ENCODE measurements at regions not wholly inside any gene's neighbourhood (a gene's known extent, or its start where the extent isn't known, plus 50 kb on each side); places are given as distances from the start of the nearest gene placed in this dataset.

DNA sequence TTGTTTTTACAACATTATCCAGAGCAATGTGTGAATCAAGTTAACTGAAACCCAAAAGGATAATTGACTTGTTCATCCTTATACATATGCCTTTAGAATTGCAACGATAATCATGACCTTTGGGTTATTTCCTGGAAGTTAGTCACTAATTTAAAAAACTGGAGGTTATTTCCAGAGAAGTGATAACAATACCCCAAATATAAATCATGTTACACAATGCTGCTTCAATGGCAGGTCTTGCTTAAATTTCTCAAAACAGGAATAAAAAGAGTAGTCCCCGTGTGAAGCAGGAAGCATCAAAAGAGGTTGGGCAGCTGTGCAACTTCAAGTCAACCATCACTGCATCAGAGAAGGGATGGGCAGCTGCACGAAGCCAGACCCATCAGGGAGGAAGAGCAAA lies 134.4 kb downstream of the EFNB2 start:
- Histone ChIP-seq H3K9me3 (no peaks in the 10 kb centered on the region), H3K4me3 (no peak overlapping the region), H3K4me1 (no peaks in the 10 kb centered on the region), H3K27me3 (no peaks in the 10 kb centered on the region), H3K36me3 (replicated peaks in 1 of 2; ENCODE audit: insufficient read depth in 1 of 2, low read depth in 2 of 2) (no peaks in the 10 kb centered on the region), H3K27ac (no peak overlapping the region)
- intact Hi-C loops (cut with DNase I), result no loop called here
- DNase-seq (no peak), ATAC-seq (no peak)
- 42 to 52% methylated on average over 3 of the region's 3 CpGs for WGBS, 2 donors
- TF ChIP-seq POLR2A (IDR thresholded peaks at IDR 0.05) (no peak), CTCF (IDR thresholded peaks at IDR 0.05) (no peak)

DNA sequence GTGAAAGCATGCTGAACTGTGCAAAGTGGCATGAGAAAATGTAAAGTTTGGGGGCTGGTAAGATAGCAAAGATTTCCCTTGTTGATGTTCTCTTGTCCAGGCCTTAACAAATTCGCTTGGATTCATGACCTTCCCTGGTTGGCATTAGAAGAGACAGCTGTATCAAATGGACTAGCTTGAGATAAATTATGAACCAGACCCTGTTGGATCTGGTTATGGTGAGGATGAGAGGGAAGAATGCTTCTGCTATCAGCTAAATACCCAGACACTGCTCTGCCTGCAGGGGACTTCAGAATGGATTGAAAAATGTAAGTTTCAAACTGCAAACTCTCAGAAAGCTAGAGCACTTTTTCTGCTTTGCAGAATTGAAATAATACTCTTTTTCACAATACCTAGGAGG lies 135.2 kb downstream of the EFNB2 start:
- Histone ChIP-seq H3K27ac (no peak overlapping the region), H3K4me1 (no peaks in the 10 kb centered on the region), H3K4me3 (no peak overlapping the region), H3K27me3 (no peaks in the 10 kb centered on the region), H3K9me3 (no peaks in the 10 kb centered on the region), H3K36me3 (replicated peaks in 1 of 2; ENCODE audit: insufficient read depth in 1 of 2, low read depth in 2 of 2) (no peaks in the 10 kb centered on the region)
- WGBS, 2 donors, result 35 to 57% methylated on average over 1 of the region's 1 CpG
- intact Hi-C loops (cut with DNase I), result no loop called here
- TF ChIP-seq CTCF (IDR thresholded peaks at IDR 0.05) (no peak), POLR2A (IDR thresholded peaks at IDR 0.05) (no peak)
- no peak for DNase-seq
- ATAC-seq, result no peak

- TF ChIP-seq CTCF (IDR thresholded peaks at IDR 0.05) (no peak), POLR2A (IDR thresholded peaks at IDR 0.05) (no peak)
- intact Hi-C loops (cut with DNase I), result no loop called here
- Histone ChIP-seq H3K4me3 (no peak overlapping the region), H3K4me1 (no peaks in the 10 kb centered on the region), H3K9me3 (no peaks in the 10 kb centered on the region), H3K27me3 (no peaks in the 10 kb centered on the region), H3K27ac (no peak overlapping the region), H3K36me3 (replicated peaks in 1 of 2; ENCODE audit: insufficient read depth in 1 of 2, low read depth in 2 of 2) (no peaks in the 10 kb centered on the region)
- WGBS, 2 donors, result 84 to 91% methylated on average over 1 of the region's 1 CpG
- DNase-seq, result no peak
- no peak for ATAC-seq
These were observed 137.2 kb downstream of the EFNB2 start for GRCh38 chr13:106398289-106398688.

- 50 to 53% methylated on average over 4 of the region's 4 CpGs for WGBS, 2 donors
- H3K9me3 ChIP-seq, result no peaks in the 10 kb centered on the region
- no peaks in the 10 kb centered on the region for H3K36me3 ChIP-seq (replicated peaks in 1 of 2; ENCODE audit: insufficient read depth in 1 of 2, low read depth in 2 of 2)
- TF ChIP-seq POLR2A (IDR thresholded peaks at IDR 0.05), result no peak
- TF ChIP-seq CTCF (IDR thresholded peaks at IDR 0.05), result no peak
- no peak overlapping the region for H3K27ac ChIP-seq
- H3K27me3 ChIP-seq, result no peaks in the 10 kb centered on the region
- no peaks in the 10 kb centered on the region for H3K4me1 ChIP-seq
- intact Hi-C loops (cut with DNase I), result no loop called here
- no peak overlapping the region for H3K4me3 ChIP-seq
- DNase-seq, result no peak
- ATAC-seq, result no peak
These were observed 141.7 kb downstream of the EFNB2 start for GRCh38 chr13:106393776-106394175.

DNA sequence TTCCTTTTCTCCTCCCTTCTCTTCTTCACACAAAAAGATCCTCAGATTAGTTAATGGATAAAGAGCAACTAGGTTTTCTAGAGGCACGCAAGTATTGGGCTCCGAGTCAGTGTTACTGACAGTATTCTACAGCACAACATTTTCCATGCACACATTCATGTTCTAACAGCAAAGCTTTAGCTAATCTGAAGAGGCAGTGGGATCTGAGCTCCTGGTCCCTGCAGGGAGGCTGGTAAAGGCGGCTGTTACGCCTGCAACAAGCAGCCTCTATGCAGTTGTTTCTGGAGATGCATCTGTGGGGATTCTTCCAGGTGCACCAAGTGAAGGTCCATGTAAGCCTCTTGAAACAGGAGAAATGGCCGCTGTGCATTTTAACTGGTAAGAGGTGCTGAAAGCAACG lies 143.8 kb downstream of the EFNB2 start:
- WGBS, 2 donors, result 92 to 93% methylated on average over 6 of the region's 6 CpGs
- Histone ChIP-seq H3K4me1 (no peaks in the 10 kb centered on the region), H3K4me3 (no peak overlapping the region), H3K36me3 (replicated peaks in 1 of 2; ENCODE audit: insufficient read depth in 1 of 2, low read depth in 2 of 2) (no peaks in the 10 kb centered on the region), H3K9me3 (no peaks in the 10 kb centered on the region), H3K27me3 (no peaks in the 10 kb centered on the region), H3K27ac (no peak overlapping the region)
- intact Hi-C loops (cut with DNase I), result no loop called here
- TF ChIP-seq POLR2A (IDR thresholded peaks at IDR 0.05) (no peak), CTCF (IDR thresholded peaks at IDR 0.05) (no peak)
- ATAC-seq, result no peak
- DNase-seq, result no peak
